AG09319 (cell line): ENCODE measurements at regions not wholly inside any gene's neighbourhood (a gene's known extent, or its start where the extent isn't known, plus 50 kb on each side); places are given as distances from the start of the nearest gene placed in this dataset.

Experiments used
- DNase-seq: peaks from one replicate; pipeline ENCODE4 v3.0.0-alpha.2; 2010; ENCODE audit warnings: low read depth; ENCODE audit errors: extremely low read depth
- CTCF ChIP-seq: IDR thresholded peaks from 2 replicates; pipeline ENCODE4 v1.5.1; 2011; ENCODE audit warnings: low read depth, mild to moderate bottlenecking, inconsistent platforms, low read length, moderate library complexity

GRCh38 chr6:90730151-90730673 lies 143.3 kb upstream of the MAP3K7 start:
- no peak for DNase-seq
- no peak for TF ChIP-seq CTCF

GRCh38 chr6:90729057-90729456 lies 142.2 kb upstream of the MAP3K7 start:
- TF ChIP-seq CTCF, result no peak

GRCh38 chr6:90722648-90723047 lies 135.8 kb upstream of the MAP3K7 start:
- no peak for DNase-seq
- TF ChIP-seq CTCF, result no peak

More at GRCh38 chr6:90729057-90729456, 142.2 kb upstream of the MAP3K7 start:
- no peak for DNase-seq

GRCh38 chr6:90720404-90720803 lies 133.5 kb upstream of the MAP3K7 start:
- TF ChIP-seq CTCF, result no peak
- DNase-seq, result no peak

GRCh38 chr6:90719321-90720195 lies 132.7 kb upstream of the MAP3K7 start:
- no peak for DNase-seq
- no peak for TF ChIP-seq CTCF

- no peak for TF ChIP-seq CTCF
- DNase-seq, result no peak
Observed at GRCh38 chr6:90716376-90716775, 129.5 kb upstream of the MAP3K7 start.

- DNase-seq, result no peak
- TF ChIP-seq CTCF, result no peak
Observed at GRCh38 chr6:90715093-90715655, 128.3 kb upstream of the MAP3K7 start.
